ENCODE measurements at regions not wholly inside any gene's neighbourhood (a gene's known extent, or its start where the extent isn't known, plus 50 kb on each side); places are given as distances from the start of the nearest gene placed in this dataset.

- Histone ChIP-seq H3K4me2 (ENCODE audit: low read length) (no peak overlapping the region), H3K9me3 (ENCODE audit: low read length) (no peaks in the 10 kb centered on the region), H3F3A (ENCODE audit: insufficient read depth, low read length) (no peaks in the 10 kb centered on the region), H4K20me1 (ENCODE audit: insufficient read depth, low read length) (no peaks in the 10 kb centered on the region), H3K9me2 (ENCODE audit: low read depth, low read length) (no peaks in the 10 kb centered on the region), H3K36me3 (ENCODE audit: insufficient read depth, low read length) (no peaks in the 10 kb centered on the region), H3K79me2 (ENCODE audit: insufficient read depth, low read length) (no peaks in the 10 kb centered on the region), H3K27ac (ENCODE audit: low read depth, low read length, poor library complexity, severe bottlenecking) (no peak overlapping the region), H2AFZ (ENCODE audit: low read length) (no peak overlapping the region), H3K27me3 (ENCODE audit: insufficient read depth, low read length) (no peaks in the 10 kb centered on the region), H3K9ac (ENCODE audit: low read length) (no peak overlapping the region), H3K4me3 (ENCODE audit: low read depth, low read length, poor library complexity, severe bottlenecking) (no peak overlapping the region), H3K4me1 (ENCODE audit: insufficient read depth, low read length, severe bottlenecking) (no peaks in the 10 kb centered on the region)
- TF ChIP-seq EZH2 (IDR thresholded peaks at IDR 0.05; ENCODE audit: borderline replicate concordance, low read length) = no peak
- no peak for TF ChIP-seq CTCF (IDR thresholded peaks at IDR 0.05; ENCODE audit: low read length)
Observed at GRCh38 chr12:131372706-131373195, 338.1 kb upstream of the SFSWAP start.

- no peak overlapping the region for H3K4me3 ChIP-seq (ENCODE audit: low read depth, low read length, poor library complexity, severe bottlenecking)
- no peaks in the 10 kb centered on the region for H3K4me1 ChIP-seq (ENCODE audit: insufficient read depth, low read length, severe bottlenecking)
- no peaks in the 10 kb centered on the region for H3K9me3 ChIP-seq (ENCODE audit: low read length)
- no peaks in the 10 kb centered on the region for H3K9me2 ChIP-seq (ENCODE audit: low read depth, low read length)
- no peaks in the 10 kb centered on the region for H3K79me2 ChIP-seq (ENCODE audit: insufficient read depth, low read length)
- no peak for TF ChIP-seq EZH2 (IDR thresholded peaks at IDR 0.05; ENCODE audit: borderline replicate concordance, low read length)
- no peak for TF ChIP-seq CTCF (IDR thresholded peaks at IDR 0.05; ENCODE audit: low read length)
- H3K36me3 ChIP-seq (ENCODE audit: insufficient read depth, low read length) = no peaks in the 10 kb centered on the region
- no peak overlapping the region for H2AFZ ChIP-seq (ENCODE audit: low read length)
- H3K27me3 ChIP-seq (ENCODE audit: insufficient read depth, low read length) = peaks cover 5% of the 10 kb centered on the region; the same call in 1 of the 2 replicates
- no peak overlapping the region for H3K27ac ChIP-seq (ENCODE audit: low read depth, low read length, poor library complexity, severe bottlenecking)
- no peaks in the 10 kb centered on the region for H4K20me1 ChIP-seq (ENCODE audit: insufficient read depth, low read length)
- no peak overlapping the region for H3K4me2 ChIP-seq (ENCODE audit: low read length)
- H3K9ac ChIP-seq (ENCODE audit: low read length) = no peak overlapping the region
- H3F3A ChIP-seq (ENCODE audit: insufficient read depth, low read length) = no peaks in the 10 kb centered on the region
Observed at GRCh38 chr12:131375261-131375971, 335.5 kb upstream of the SFSWAP start.

- Histone ChIP-seq H3K9me2 (ENCODE audit: low read depth, low read length) (no peaks in the 10 kb centered on the region), H3K36me3 (ENCODE audit: insufficient read depth, low read length) (no peaks in the 10 kb centered on the region), H3K4me3 (ENCODE audit: low read depth, low read length, poor library complexity, severe bottlenecking) (no peak overlapping the region), H4K20me1 (ENCODE audit: insufficient read depth, low read length) (no peaks in the 10 kb centered on the region), H3K9ac (ENCODE audit: low read length) (no peak overlapping the region), H3K4me2 (ENCODE audit: low read length) (no peak overlapping the region), H3K9me3 (ENCODE audit: low read length) (no peaks in the 10 kb centered on the region), H3K27me3 (ENCODE audit: insufficient read depth, low read length) (peaks cover 5% of the 10 kb centered on the region; the same call in 1 of the 2 replicates), H3K79me2 (ENCODE audit: insufficient read depth, low read length) (no peaks in the 10 kb centered on the region), H2AFZ (ENCODE audit: low read length) (no peak overlapping the region), H3F3A (ENCODE audit: insufficient read depth, low read length) (no peaks in the 10 kb centered on the region), H3K27ac (ENCODE audit: low read depth, low read length, poor library complexity, severe bottlenecking) (no peak overlapping the region), H3K4me1 (ENCODE audit: insufficient read depth, low read length, severe bottlenecking) (no peaks in the 10 kb centered on the region)
- TF ChIP-seq CTCF (IDR thresholded peaks at IDR 0.05; ENCODE audit: low read length) = no peak
- no peak for TF ChIP-seq EZH2 (IDR thresholded peaks at IDR 0.05; ENCODE audit: borderline replicate concordance, low read length)
Observed at GRCh38 chr12:131375972-131376345, 334.9 kb upstream of the SFSWAP start.

All from OCI-LY1 (cell line).